Stomach smooth muscle (tissue), 2 donors: ENCODE measurements at regions not wholly inside any gene's neighbourhood (a gene's known extent, or its start where the extent isn't known, plus 50 kb on each side); places are given as distances from the start of the nearest gene placed in this dataset.
"Not testable (repeated sequence)": the region's sequence is repeated elsewhere in the genome, so short reads cannot be mapped to it uniquely, and the experiment has no call there.

Experiments used
- H3K27ac ChIP-seq: one replicate; pipeline ENCODE4 v1.7.0; 2013; ENCODE audit warnings: mild to moderate bottlenecking, low read length, inconsistent platforms
- H3K27me3 ChIP-seq, 2 donors: one replicate each; pipeline ENCODE4 v1.7.0; 2013; ENCODE audit warnings: low read length in 2 of 2; ENCODE audit not compliant: insufficient read depth in 2 of 2, control insufficient read depth in 1 of 2
- H3K36me3 ChIP-seq, 2 donors: one replicate each; pipeline ENCODE4 v1.7.0; 2013; ENCODE audit warnings: low read length in 2 of 2; ENCODE audit not compliant: control insufficient read depth in 2 of 2, insufficient read depth in 2 of 2
- H3K4me1 ChIP-seq: one replicate; pipeline ENCODE4 v1.7.0; 2013; ENCODE audit warnings: low read length; ENCODE audit not compliant: control insufficient read depth, insufficient read depth
- H3K4me3 ChIP-seq, 2 donors: one replicate each; pipeline ENCODE4 v1.7.0; 2013; ENCODE audit warnings: low read length in 2 of 2
- H3K9ac ChIP-seq, 2 donors: one replicate each; pipeline ENCODE4 v1.7.0; 2013; ENCODE audit warnings: low read length in 2 of 2, mild to moderate bottlenecking in 1 of 2
- H3K9me3 ChIP-seq, 2 donors: one replicate each; pipeline ENCODE4 v1.7.0; 2013; ENCODE audit warnings: low read length in 2 of 2; ENCODE audit not compliant: control insufficient read depth in 2 of 2
- donor health status: healthy.
- donor health status: Pancreatic carcinoma.

DNA sequence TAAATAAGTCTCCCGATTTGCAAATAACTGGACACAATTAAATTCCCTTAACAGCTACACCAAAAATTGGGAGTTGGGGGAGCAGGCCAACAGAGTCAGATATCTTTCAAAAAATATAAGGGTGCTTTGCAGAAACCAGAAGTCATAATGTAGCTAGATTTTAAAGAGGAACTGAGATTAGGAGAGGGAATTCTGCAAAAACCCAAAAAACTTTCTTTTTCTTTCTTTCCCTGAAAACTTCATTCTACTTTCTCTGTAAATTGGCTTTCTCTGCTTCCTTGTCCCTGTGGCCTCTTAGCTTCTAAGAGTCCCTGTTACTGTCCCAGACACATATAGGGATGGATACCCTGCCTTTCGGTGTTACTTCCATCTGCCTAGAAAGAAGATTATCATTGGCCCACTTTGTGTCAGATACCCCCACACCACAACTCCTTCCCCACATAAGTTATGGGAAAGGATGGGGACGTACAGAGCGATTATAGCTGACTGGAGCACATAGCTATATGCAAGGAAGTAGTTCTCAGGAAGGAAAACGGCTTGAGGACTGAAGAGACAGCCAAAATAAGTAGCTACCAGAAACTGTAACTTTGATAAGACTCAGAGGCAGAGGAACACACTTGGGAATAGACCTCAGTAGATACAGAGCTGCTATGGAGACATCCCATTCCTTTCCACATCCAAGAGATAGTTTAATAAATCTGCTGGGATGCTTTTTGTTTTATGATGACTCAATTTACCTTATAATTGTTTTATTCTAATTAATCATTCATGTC, 129.1 kb upstream of the TGFBR2 start:
- no peaks in the 10 kb centered on the region for H3K36me3 ChIP-seq
- no peaks in the 10 kb centered on the region for H3K4me1 ChIP-seq
- no peaks in the 10 kb centered on the region for H3K27me3 ChIP-seq
- H3K27ac ChIP-seq: no peak overlapping the region
- no peaks in the 10 kb centered on the region for H3K9me3 ChIP-seq
- H3K9ac ChIP-seq: no peak overlapping the region
- no peak overlapping the region for H3K4me3 ChIP-seq

DNA sequence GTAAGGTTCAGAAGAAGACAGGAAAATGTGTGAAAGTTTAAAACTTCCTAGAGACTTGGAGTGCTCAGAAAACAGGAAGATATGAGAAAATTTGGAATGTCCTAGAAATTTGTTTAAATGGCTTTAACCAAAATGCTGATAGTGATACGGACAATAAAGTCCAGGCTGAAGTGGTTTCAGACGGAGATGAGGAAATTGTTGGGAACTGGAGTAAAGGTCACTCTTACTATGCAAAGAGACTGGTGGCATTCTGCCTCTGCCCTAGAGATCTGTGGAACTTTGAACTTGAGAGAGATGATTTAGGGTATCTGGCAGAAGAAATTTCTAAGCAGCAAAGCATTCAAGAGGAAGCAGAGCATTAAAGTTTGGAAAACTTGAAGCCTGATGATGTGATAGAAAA, 126.7 kb upstream of the TGFBR2 start:
- H3K4me1 ChIP-seq, H3K9me3 ChIP-seq, H3K9ac ChIP-seq, H3K27ac ChIP-seq, H3K4me3 ChIP-seq, H3K27me3 ChIP-seq, H3K36me3 ChIP-seq: not testable (repeated sequence)

DNA sequence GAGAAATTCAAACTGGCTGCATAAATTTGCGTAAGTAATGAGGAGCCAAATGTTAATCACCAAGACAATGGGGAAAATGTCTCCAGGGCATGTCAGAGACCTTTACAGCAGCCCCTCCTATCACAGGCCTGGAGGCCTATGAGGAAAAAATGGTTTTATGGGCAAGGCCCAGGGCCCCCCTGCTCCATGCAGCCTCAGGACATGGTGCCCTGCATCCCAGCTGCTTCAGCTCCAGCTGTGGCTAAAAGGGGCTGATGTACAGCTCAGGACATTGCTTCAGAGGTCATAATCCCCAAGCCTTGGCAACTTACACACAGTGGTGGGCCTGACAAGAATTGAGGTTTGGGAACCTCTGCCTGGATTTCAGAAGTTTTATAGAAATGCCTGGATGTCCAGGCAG, 126.2 kb upstream of the TGFBR2 start:
- not testable (repeated sequence) for H3K4me3 ChIP-seq, H3K36me3 ChIP-seq, H3K27me3 ChIP-seq, H3K9me3 ChIP-seq, H3K4me1 ChIP-seq, H3K9ac ChIP-seq, H3K27ac ChIP-seq

DNA sequence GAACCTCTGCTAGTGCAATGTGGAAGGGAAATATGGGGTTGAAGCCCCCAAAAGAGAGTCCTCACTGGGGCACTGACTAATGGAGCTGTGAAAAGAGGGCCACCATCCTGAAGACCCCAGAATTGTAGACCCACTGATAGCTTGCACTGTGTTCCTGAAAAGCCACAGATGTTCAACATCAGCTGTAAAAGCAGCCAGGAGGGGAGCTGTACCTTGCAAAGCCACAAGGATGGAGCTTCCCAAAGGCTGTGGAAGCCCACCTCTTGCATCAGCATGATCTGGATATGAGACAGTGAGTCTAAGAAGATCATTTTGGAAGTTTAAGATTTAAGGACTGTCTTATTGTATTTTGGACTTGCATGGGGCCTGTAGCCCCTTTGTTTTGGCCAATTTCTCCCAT, 125.8 kb upstream of the TGFBR2 start:
- no peaks in the 10 kb centered on the region for H3K4me1 ChIP-seq
- H3K9ac ChIP-seq: no peak overlapping the region
- H3K36me3 ChIP-seq: no peaks in the 10 kb centered on the region
- no peak overlapping the region for H3K4me3 ChIP-seq
- no peaks in the 10 kb centered on the region for H3K9me3 ChIP-seq
- H3K27ac ChIP-seq: no peak overlapping the region
- no peaks in the 10 kb centered on the region for H3K27me3 ChIP-seq

DNA sequence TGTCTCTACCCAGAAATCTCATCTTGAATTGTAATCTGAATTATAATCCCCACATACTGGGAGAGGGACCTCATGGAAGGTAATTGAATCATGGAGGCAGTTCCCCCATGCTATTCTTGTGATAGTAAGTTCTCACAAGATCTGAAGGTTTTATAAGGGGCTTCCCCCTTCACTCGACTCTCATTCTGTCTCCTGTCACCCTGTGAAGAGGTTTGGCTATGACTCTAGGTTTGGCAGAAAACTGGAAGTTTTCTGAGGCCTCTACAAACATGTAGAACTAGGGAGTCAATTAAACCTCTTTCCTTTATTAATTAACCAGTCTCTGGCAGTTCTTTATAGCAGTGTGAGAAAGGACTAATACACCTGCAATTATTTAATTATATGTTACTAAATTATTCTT, 125.2 kb upstream of the TGFBR2 start:
- Histone ChIP-seq H3K27ac (no peak overlapping the region), H3K4me1 (no peaks in the 10 kb centered on the region), H3K27me3 (no peaks in the 10 kb centered on the region), H3K9ac (no peak overlapping the region), H3K36me3 (no peaks in the 10 kb centered on the region), H3K9me3 (no peaks in the 10 kb centered on the region), H3K4me3 (no peak overlapping the region)

DNA sequence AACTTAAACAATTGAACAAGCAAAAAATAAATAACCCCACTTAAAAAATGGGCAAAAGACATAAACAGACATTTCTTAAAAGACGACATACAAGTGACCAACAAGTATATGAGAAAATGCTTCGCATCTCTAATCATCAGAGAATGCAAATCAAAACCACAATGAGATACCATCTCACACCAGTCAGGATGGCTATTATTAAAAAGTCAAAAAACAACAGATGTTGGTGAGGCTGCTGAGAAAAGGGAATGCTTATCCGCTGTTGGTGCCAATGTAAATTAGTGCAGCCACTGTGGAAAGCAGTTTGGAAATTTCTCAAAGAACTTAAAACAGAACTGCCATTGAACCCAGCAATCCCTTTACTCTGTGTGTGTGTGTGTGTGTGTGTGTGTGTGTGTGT, 122.2 kb upstream of the TGFBR2 start:
- not testable (repeated sequence) for H3K9me3 ChIP-seq

DNA sequence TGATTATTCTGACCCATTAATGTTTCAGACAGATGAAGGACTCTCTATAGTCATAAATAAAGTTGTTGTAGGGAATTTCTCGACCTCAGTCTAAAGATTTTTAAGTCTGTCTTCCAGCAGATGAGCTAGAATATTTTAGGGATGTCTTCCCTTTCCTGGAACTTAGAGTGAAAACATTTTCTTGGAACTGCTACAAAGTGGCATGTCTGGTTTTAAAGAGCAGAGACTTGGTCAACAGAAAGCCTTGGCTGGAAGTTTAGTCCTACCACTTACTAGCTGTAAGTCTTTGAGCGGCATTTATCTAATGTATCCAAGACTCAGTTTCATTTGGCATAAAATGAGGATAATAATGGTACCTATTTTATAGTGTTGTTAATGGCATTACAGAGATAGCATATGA, 120.0 kb upstream of the TGFBR2 start:
- no peak overlapping the region for H3K4me3 ChIP-seq
- H3K9ac ChIP-seq: no peak overlapping the region
- H3K27ac ChIP-seq: no peak overlapping the region
- H3K27me3 ChIP-seq: no peaks in the 10 kb centered on the region
- no peaks in the 10 kb centered on the region for H3K36me3 ChIP-seq
- no peaks in the 10 kb centered on the region for H3K9me3 ChIP-seq
- H3K4me1 ChIP-seq: no peaks in the 10 kb centered on the region

More for the DNA sequence above, 122.2 kb upstream of the TGFBR2 start:
- H3K27ac ChIP-seq, H3K4me3 ChIP-seq, H3K9ac ChIP-seq, H3K4me1 ChIP-seq, H3K27me3 ChIP-seq, H3K36me3 ChIP-seq: not testable (repeated sequence)

DNA sequence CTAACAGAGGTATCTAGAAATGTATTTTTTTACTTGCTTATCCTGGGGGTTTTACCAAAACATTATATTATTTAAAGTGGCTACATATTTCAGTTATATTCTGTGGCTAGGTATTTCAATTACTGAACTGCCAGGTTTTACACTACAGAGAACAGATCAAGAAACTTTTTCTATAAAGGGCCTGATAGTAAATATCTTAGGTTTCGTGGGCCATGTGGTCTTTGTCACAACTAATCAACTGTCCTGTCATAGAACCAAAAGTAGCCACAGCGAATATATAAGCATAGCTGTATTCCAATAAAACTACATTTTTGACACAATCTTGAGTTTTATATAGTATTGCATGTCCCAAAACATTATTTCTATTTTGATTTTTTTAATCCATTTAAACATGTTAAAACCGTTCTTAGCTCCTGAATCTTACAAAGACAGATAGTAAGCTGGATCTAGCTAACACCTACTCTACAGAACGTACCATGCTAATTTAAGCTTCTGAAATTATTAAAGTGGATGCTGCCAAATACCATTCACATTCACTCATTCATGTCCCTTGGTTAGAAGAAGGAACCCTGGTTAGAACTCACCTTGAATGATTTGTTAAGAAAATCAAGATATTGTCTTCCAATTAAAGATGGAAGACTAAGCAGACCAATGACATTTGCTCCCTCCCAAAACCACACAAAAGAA, 118.2 kb upstream of the TGFBR2 start:
- no peak overlapping the region for H3K27ac ChIP-seq
- no peak overlapping the region for H3K4me3 ChIP-seq
- no peaks in the 10 kb centered on the region for H3K36me3 ChIP-seq
- no peaks in the 10 kb centered on the region for H3K9me3 ChIP-seq
- no peaks in the 10 kb centered on the region for H3K4me1 ChIP-seq
- no peak overlapping the region for H3K9ac ChIP-seq
- H3K27me3 ChIP-seq: no peaks in the 10 kb centered on the region

DNA sequence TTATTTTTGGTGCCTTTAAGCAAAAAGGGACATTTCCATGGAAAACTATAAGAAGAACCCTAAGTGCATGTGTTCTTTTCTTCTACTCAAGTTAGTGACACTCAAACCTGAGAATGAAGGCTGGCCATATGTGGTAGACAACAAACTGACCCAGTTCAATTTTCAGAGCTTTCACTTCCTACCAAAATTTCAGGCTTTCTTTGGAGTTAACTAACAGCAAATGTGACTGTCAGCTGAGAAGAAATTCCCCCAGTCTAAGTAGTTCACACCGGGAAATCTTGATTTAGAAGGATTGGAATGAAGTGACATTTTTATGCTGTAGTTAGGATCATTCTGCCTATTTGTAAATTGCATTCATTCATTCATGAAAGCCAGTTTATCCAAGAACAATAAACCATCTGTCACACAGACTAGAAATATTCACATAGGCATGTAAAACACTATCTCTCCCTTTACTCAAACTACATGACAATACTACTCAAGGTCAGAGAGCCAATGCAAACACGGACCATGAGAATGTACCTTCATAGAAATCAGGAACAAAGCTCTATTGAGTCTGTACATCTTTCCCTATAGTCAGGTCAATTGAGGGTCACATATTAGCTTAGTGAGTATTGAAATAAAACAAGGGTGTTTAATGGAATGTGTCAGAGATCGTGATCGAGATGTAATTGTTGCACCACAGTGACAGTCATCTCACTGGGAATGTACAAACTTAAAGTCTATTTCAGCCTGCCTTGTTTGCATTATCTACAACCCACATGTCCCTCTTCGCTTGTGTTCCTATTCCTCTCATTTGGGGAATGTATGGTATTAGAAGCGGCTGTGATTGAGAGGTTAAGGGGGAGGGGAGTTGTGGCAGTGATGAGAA, 113.8 kb upstream of the TGFBR2 start:
- Histone ChIP-seq H3K9ac (no peak overlapping the region), H3K4me3 (no peak overlapping the region), H3K9me3 (no peaks in the 10 kb centered on the region), H3K27me3 (no peaks in the 10 kb centered on the region), H3K36me3 (no peaks in the 10 kb centered on the region), H3K27ac (no peak overlapping the region), H3K4me1 (peaks cover 9% of the 10 kb centered on the region)

DNA sequence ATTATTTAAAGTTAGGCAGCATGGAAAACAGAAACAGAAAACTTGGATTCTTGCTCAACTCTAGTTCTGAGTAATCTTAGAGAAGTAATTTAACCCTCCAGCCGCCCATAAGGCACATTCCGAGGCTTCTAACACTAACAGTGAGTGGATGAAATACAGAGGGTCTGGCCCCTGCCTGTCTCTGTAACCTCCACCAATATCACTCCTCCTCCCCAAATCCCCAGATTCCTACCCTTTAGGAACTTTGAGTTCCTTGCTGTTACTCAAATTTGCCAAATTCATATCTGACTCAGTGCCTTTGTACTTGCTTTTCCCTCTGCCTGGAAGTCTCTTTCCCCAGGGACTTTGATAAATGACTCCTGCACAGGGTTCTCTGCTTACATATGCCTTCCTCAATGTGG, 112.5 kb upstream of the TGFBR2 start:
- Histone ChIP-seq H3K4me1 (peaks cover 12% of the 10 kb centered on the region), H3K9ac (no peak overlapping the region), H3K27ac (peak overlapping the region; percentile 26)

More for the DNA sequence above, 112.5 kb upstream of the TGFBR2 start:
- no peak overlapping the region for H3K4me3 ChIP-seq
- H3K9me3 ChIP-seq: no peaks in the 10 kb centered on the region
- no peaks in the 10 kb centered on the region for H3K27me3 ChIP-seq
- no peaks in the 10 kb centered on the region for H3K36me3 ChIP-seq
